Smooth muscle cell (in vitro differentiated cells): ENCODE measurements at regions not wholly inside any gene's neighbourhood (a gene's known extent, or its start where the extent isn't known, plus 50 kb on each side); places are given as distances from the start of the nearest gene placed in this dataset.

Source experiments
- DNase-seq: peaks from one replicate; lab custom pipeline; 2025; ENCODE audit not compliant: unreplicated experiment; lab: John Stamatoyannopoulos, UW
- H2AFZ ChIP-seq: fragments of 200-600 bp; sonication (generic); 2 replicates; pipeline ENCODE4 v1.6.0; 2016; ENCODE audit warnings: antibody characterized with exemption, low read depth, mild to moderate bottlenecking
- H3F3A ChIP-seq: fragments of 200-600 bp; sonication (generic); 2 replicates; pipeline ENCODE4 v1.6.0; 2017; ENCODE audit warnings: antibody characterized with exemption, low read depth
- H3K27ac ChIP-seq: fragments of 200-600 bp; sonication (generic); 2 replicates; pipeline ENCODE4 v1.5.1; 2016; ENCODE audit warnings: low read depth, mild to moderate bottlenecking
- H3K27me3 ChIP-seq: fragments of 200-600 bp; sonication (generic); 2 replicates; pipeline ENCODE4 v1.6.1; 2016; ENCODE audit warnings: low read depth, mild to moderate bottlenecking
- H3K36me3 ChIP-seq: fragments of 200-600 bp; sonication (generic); 2 replicates; pipeline ENCODE4 v1.5.1; 2016; ENCODE audit warnings: low read depth
- H3K4me1 ChIP-seq: fragments of 200-600 bp; sonication (generic); 2 replicates; pipeline ENCODE4 v1.5.1; 2016; ENCODE audit warnings: low read depth
- H3K4me2 ChIP-seq: fragments of 200-600 bp; sonication (generic); 2 replicates; pipeline ENCODE4 v1.6.0; 2016; ENCODE audit warnings: mild to moderate bottlenecking
- H3K4me3 ChIP-seq: fragments of 200-600 bp; sonication (generic); 2 replicates; pipeline ENCODE4 v1.5.1; 2016; ENCODE audit warnings: mild to moderate bottlenecking
- H3K79me2 ChIP-seq: fragments of 200-600 bp; sonication (generic); 2 replicates; pipeline ENCODE4 v1.6.0; 2016; ENCODE audit warnings: low read depth, mild to moderate bottlenecking
- H3K9ac ChIP-seq: fragments of 200-600 bp; sonication (generic); 2 replicates; pipeline ENCODE4 v1.6.0; 2016; ENCODE audit warnings: low read depth
- H3K9me3 ChIP-seq: fragments of 200-600 bp; sonication (generic); replicated peaks from 2 replicates; pipeline ENCODE4 v1.5.1; 2016; ENCODE audit warnings: low read depth
- H4K20me1 ChIP-seq: fragments of 200-600 bp; sonication (generic); 2 replicates; pipeline ENCODE4 v1.6.0; 2016; ENCODE audit warnings: low read depth
- CTCF ChIP-seq: fragments of 200-600 bp; sonication (generic); IDR thresholded peaks from 2 replicates; pipeline ENCODE4 v1.5.1; 2017; ENCODE audit warnings: borderline replicate concordance, mild to moderate bottlenecking, antibody characterized with exemption; ENCODE audit not compliant: insufficient read depth, poor library complexity, severe bottlenecking
- WGBS: methylation state at CpG from one replicate; pipeline ENCODE4 v1.1.7; 2016; ENCODE audit warnings: low lambda C conversion rate; 5-methylcytosine and 5-hydroxymethylcytosine counted together

- H3K4me2 ChIP-seq: no peak overlapping the region
- no peaks in the 10 kb centered on the region for H3F3A ChIP-seq
- no peaks in the 10 kb centered on the region for H3K27me3 ChIP-seq
- DNase-seq: no peak
- TF ChIP-seq CTCF: no peak
- no peaks in the 10 kb centered on the region for H3K79me2 ChIP-seq
- H2AFZ ChIP-seq: no peak overlapping the region
- H3K9ac ChIP-seq: no peak overlapping the region
- H3K36me3 ChIP-seq: no peaks in the 10 kb centered on the region
- no peaks in the 10 kb centered on the region for H3K4me1 ChIP-seq
- no peak overlapping the region for H3K27ac ChIP-seq
- H4K20me1 ChIP-seq: no peaks in the 10 kb centered on the region
- H3K4me3 ChIP-seq: no peak overlapping the region
- WGBS: 63% methylated on average over 4 of the region's 4 CpGs
- no peaks in the 10 kb centered on the region for H3K9me3 ChIP-seq
Observed at GRCh38 chr5:86918246-86918645, 300.5 kb downstream of the COX7C start.

GRCh38 chr5:86926033-86926432 is 308.3 kb downstream of the COX7C start:
- no peaks in the 10 kb centered on the region for H3K27me3 ChIP-seq
- 90% methylated on average over 1 of the region's 1 CpG for WGBS
- H3F3A ChIP-seq: no peaks in the 10 kb centered on the region
- H3K79me2 ChIP-seq: no peaks in the 10 kb centered on the region
- DNase-seq: no peak
- H4K20me1 ChIP-seq: no peaks in the 10 kb centered on the region
- no peaks in the 10 kb centered on the region for H3K9me3 ChIP-seq
- H3K9ac ChIP-seq: no peak overlapping the region
- TF ChIP-seq CTCF: no peak
- no peak overlapping the region for H2AFZ ChIP-seq
- H3K27ac ChIP-seq: no peak overlapping the region
- H3K4me2 ChIP-seq: no peak overlapping the region
- no peak overlapping the region for H3K4me3 ChIP-seq
- peaks cover 11% of the 10 kb centered on the region for H3K4me1 ChIP-seq
- no peaks in the 10 kb centered on the region for H3K36me3 ChIP-seq

GRCh38 chr5:86929123-86929766 is 311.5 kb downstream of the COX7C start:
- DNase-seq: no peak
- H3K9ac ChIP-seq: no peak overlapping the region
- no peak overlapping the region for H3K27ac ChIP-seq
- no peaks in the 10 kb centered on the region for H3F3A ChIP-seq
- no peak overlapping the region for H3K4me3 ChIP-seq
- TF ChIP-seq CTCF: no peak
- WGBS: 57% methylated on average over 8 of the region's 8 CpGs
- H3K36me3 ChIP-seq: no peaks in the 10 kb centered on the region
- no peak overlapping the region for H3K4me2 ChIP-seq
- H4K20me1 ChIP-seq: no peaks in the 10 kb centered on the region
- peaks cover 11% of the 10 kb centered on the region for H3K4me1 ChIP-seq
- H3K79me2 ChIP-seq: no peaks in the 10 kb centered on the region
- H2AFZ ChIP-seq: no peak overlapping the region
- no peaks in the 10 kb centered on the region for H3K27me3 ChIP-seq
- H3K9me3 ChIP-seq: no peaks in the 10 kb centered on the region

- H2AFZ ChIP-seq: no peak overlapping the region
- H3F3A ChIP-seq: no peaks in the 10 kb centered on the region
- DNase-seq: no peak
Observed at GRCh38 chr5:86951761-86952160, 315.9 kb upstream of the RASA1 start.

More at GRCh38 chr5:86951761-86952160, 315.9 kb upstream of the RASA1 start:
- Histone ChIP-seq H4K20me1 (no peaks in the 10 kb centered on the region), H3K27ac (no peak overlapping the region), H3K9ac (no peak overlapping the region), H3K4me2 (no peak overlapping the region), H3K79me2 (no peaks in the 10 kb centered on the region), H3K4me3 (no peak overlapping the region), H3K9me3 (no peaks in the 10 kb centered on the region), H3K4me1 (no peaks in the 10 kb centered on the region), H3K27me3 (no peaks in the 10 kb centered on the region), H3K36me3 (no peaks in the 10 kb centered on the region)
- WGBS: 73% methylated on average over 3 of the region's 3 CpGs
- no peak for TF ChIP-seq CTCF
